Daoy (cell line): ENCODE measurements at regions not wholly inside any gene's neighbourhood (a gene's known extent, or its start where the extent isn't known, plus 50 kb on each side); places are given as distances from the start of the nearest gene placed in this dataset.
"Not testable (repeated sequence)": the region's sequence is repeated elsewhere in the genome, so short reads cannot be mapped to it uniquely, and the experiment has no call there.

ENCODE experiments used
- DNase-seq: peaks from one replicate; pipeline ENCODE4 v3.0.0-alpha.2; 2015; ENCODE audit warnings: low read depth

- DNase-seq = no peak
These were observed 553.7 kb downstream of the FLRT2 start for GRCh38 chr14:86083616-86084015.

GRCh38 chr14:86072116-86072894 is 542.4 kb downstream of the FLRT2 start:
- DNase-seq = no peak

GRCh38 chr14:86066651-86067050 is 536.7 kb downstream of the FLRT2 start:
- no peak for DNase-seq

GRCh38 chr14:86065407-86065806 is 535.5 kb downstream of the FLRT2 start:
- DNase-seq = no peak

- not testable (repeated sequence) for DNase-seq
These were observed 534.7 kb downstream of the FLRT2 start for GRCh38 chr14:86064595-86064994.

GRCh38 chr14:86057018-86057667 is 527.2 kb downstream of the FLRT2 start:
- peak; percentile 6 for DNase-seq

DNA sequence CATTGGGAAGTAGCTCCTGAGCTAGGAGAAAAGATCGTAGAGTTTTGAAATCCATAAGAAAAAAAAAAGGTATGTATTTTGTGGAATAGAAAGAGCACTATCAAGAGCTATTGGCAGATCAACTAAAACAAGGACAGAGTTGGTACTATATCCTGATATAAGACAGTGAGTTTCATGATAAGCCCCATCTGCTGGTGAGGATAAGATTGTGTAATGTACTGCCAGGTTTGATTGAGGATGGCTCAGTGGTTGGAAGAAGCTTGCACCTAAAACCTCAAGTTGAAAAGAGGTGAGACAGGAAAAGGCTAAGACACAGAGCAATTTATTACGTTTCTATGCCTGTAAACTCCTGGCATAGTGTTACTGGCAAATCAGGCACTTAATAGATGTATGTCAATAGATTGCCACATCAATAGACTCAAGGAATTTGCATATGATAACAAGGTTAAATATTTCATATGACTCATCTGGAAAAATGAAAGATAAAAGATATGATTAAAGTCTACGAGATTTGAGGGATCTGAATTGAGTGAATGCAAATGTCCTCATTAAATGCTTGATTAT is 525.6 kb downstream of the FLRT2 start:
- DNase-seq = no peak

- DNase-seq = no peak
These were observed 522.9 kb downstream of the FLRT2 start for GRCh38 chr14:86052868-86053267.

DNA sequence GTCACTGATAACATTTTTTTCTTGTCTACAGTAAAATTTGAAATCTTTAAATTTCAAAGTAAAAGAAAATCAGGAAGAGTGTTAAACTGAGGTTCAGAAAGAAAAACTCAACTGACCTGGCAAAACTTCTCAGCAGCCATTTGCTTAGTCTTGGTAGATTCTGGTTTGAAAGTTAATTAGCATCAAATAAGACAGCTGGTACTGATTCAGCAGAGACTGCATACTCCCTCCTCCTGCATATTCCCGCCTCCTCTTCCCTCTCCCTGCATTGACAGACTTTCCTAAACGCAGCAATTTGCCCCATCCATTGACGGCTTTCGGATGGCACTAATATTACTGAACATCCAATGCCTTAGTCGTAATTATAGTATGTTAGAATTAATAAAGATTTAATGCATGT is 520.8 kb downstream of the FLRT2 start:
- DNase-seq = no peak

GRCh38 chr14:86050072-86050683 is 520.2 kb downstream of the FLRT2 start:
- DNase-seq = no peak

- DNase-seq = no peak
These were observed 509.2 kb downstream of the FLRT2 start for GRCh38 chr14:86039176-86039575.

GRCh38 chr14:86038387-86039042 is 508.6 kb downstream of the FLRT2 start:
- DNase-seq = peak; percentile 30

DNA sequence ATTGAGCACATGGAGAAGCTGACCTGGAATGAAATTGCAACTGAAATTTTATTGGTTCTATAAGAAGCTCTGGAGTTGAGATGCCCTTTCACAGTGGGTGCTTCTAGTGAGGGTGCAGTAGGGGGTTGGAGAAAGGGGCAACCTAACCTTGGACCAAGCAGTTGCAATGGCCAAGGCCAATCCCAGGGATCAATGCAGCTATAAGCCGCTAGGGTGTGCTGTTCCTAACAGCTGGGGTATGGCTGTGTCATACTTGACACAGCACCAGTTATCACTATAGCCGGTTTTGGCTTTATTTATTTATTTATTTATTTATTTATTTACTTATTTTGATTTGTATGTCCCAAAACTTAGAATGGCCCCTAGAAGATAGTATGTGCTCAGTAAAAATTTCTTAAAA is 505.9 kb downstream of the FLRT2 start:
- peak; percentile 26 for DNase-seq

- no peak for DNase-seq
These were observed 498.0 kb downstream of the FLRT2 start for GRCh38 chr14:86027990-86028389.

DNA sequence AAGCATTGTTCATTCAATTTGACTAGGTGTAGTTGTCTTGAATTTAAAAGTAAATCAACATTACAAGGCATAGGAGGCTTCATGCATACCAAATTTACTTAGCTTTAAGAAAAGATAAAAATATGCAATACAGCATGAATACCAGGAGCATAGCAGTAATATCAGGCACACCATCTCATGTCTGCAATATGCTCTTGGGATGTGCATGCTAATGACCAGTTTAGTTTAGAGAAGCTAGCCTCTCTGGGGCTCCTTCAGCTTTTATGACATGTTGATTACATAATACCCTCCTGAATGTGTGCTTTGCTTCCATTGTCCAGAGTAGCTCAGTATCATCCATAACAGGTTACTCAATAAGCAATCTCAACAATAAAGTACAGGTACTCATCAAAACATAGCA is 497.2 kb downstream of the FLRT2 start:
- no peak for DNase-seq

- DNase-seq = no peak
These were observed 492.2 kb downstream of the FLRT2 start for GRCh38 chr14:86022031-86022629.

GRCh38 chr14:86020841-86021240 is 490.9 kb downstream of the FLRT2 start:
- DNase-seq = no peak

GRCh38 chr14:86015941-86016340 is 486.0 kb downstream of the FLRT2 start:
- no peak for DNase-seq

DNA sequence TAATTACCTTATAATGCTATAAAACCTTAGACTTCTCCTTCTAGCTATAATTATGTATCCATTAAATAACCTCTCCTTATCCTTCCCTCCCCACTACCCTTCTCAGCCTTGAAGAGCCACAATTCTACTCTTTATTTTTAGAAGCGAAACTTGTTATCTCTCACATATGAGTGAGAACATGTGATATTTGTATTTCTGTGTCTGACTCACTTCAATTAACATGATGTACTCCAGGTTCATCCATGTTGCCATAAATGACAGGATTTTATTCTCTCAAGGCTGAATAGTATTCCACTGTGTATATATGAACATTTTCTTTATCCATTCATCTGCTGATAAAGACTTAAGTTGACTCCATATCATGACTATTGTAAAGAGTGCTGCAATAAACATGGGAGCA is 485.6 kb downstream of the FLRT2 start:
- DNase-seq = no peak

DNA sequence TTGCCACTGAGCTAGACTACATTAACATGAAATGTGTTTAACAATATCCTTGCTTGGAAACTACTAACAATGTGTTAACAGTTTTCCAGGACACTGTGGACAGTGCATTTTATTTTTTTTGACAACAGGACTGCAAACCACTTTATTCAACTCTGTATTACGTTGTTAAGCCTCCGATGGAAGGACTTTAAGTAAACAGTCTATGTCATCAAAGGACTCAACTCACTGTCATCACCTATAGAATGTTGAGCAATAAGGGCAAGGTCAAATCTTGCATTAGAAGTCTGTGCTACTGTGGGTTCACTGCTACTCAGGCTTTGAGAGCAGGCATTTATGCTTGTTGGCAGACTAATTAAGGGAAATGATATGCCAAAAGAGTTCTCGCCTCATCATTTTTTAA is 483.7 kb downstream of the FLRT2 start:
- no peak for DNase-seq

- no peak for DNase-seq
These were observed 482.5 kb downstream of the FLRT2 start for GRCh38 chr14:86012461-86012860.

DNA sequence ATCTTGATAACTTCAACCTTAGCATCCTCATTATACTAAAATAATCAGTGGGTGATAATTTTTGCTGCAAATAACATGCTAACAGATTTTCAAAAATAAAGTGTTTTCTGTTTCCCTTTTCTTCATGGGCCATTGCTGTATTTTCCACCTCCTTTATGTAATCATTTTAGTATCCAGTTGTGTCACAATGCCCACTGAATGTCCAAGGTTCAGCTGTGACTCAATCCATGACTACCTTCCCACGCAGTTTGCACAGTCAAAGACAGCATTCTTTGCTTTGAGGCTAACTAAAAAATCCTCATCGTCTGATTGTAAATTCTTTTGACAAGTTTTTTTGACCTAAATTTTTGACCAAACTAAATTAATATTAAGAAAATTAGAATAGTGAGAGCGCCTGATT is 474.1 kb downstream of the FLRT2 start:
- peak; percentile 11 for DNase-seq
